H1 (cell line): ENCODE measurements at regions not wholly inside any gene's neighbourhood (a gene's known extent, or its start where the extent isn't known, plus 50 kb on each side); places are given as distances from the start of the nearest gene placed in this dataset.

Experiments
- CTCF ChIA-PET: fragments of 300-600 bp; sonication (Branson Sonifier 250); formaldehyde crosslinking; loops from one replicate; lab custom pipeline; 2021; ENCODE audit not compliant: partially characterized antibody; lab: Charles Lee
- POLR2A ChIA-PET: fragments of 300-600 bp; sonication (Branson Sonifier 250); formaldehyde crosslinking; loops from one replicate; lab custom pipeline; 2021; ENCODE audit warnings: inconsistent platforms; ENCODE audit not compliant: partially characterized antibody; lab: Charles Lee
- DNase-seq, 2 experiments: peaks; one replicate each; pipeline versions ENCODE4 v3.0.0 to v3.0.0-alpha.2; 2010 to 2022; ENCODE audit warnings: low spot score in 2 of 2, low read depth in 1 of 2, mixed read lengths in 1 of 2
- FAIRE-seq: peaks from 2 replicates; lab custom pipeline; 2011; peaks lifted over from hg19 to GRCh38; lab: Jason Lieb, UNC
- H2AFZ ChIP-seq: 2 replicates; pipeline ENCODE4 v1.8.1; 2012; ENCODE audit warnings: low read length, inconsistent platforms
- H2AK5ac ChIP-seq: 2 replicates; pipeline ENCODE4 v1.6.1; 2013; ENCODE audit warnings: low read depth, low read length
- H2BK120ac ChIP-seq: replicated peaks from 2 replicates; pipeline ENCODE3; 2013; ENCODE audit warnings: low read depth, low read length, inconsistent platforms
- H2BK12ac ChIP-seq: 2 replicates; pipeline ENCODE4 v1.6.1; 2013; ENCODE audit warnings: low read depth, low read length
- H2BK15ac ChIP-seq: 2 replicates; pipeline ENCODE4 v1.6.1; 2013; ENCODE audit warnings: low read length
- H2BK20ac ChIP-seq: 2 replicates; pipeline ENCODE4 v1.6.1; 2013; ENCODE audit warnings: low read length
- H2BK5ac ChIP-seq: 2 replicates; pipeline ENCODE4 v1.6.1; 2013; ENCODE audit warnings: low read depth, low read length
- H3K14ac ChIP-seq: 2 replicates; pipeline ENCODE4 v1.6.1; 2013; ENCODE audit warnings: inconsistent platforms; ENCODE audit not compliant: insufficient read length
- H3K18ac ChIP-seq: 2 replicates; pipeline ENCODE4 v1.6.1; 2013; ENCODE audit warnings: low read length; ENCODE audit errors: extremely low read depth
- H3K23ac ChIP-seq: 2 replicates; pipeline ENCODE4 v1.6.1; 2013; ENCODE audit warnings: inconsistent platforms; ENCODE audit not compliant: insufficient read length
- H3K23me2 ChIP-seq: 2 replicates; pipeline ENCODE4 v1.6.1; 2013; ENCODE audit warnings: low read depth, low read length
- H3K27ac ChIP-seq: 2 replicates; pipeline ENCODE4 v1.6.1; 2011; ENCODE audit warnings: low read depth, low read length, inconsistent platforms
- H3K27me3 ChIP-seq, 4 experiments: replicated peaks in 1 of 4; 1 replicate in 1 of 4; 2 replicates in 3 of 4; pipeline versions ENCODE4 v1.6.1 to v1.8.1; 2011 to 2013; ENCODE audit warnings: low read length in 3 of 4, mild to moderate bottlenecking in 3 of 4, inconsistent platforms in 2 of 4, mixed read lengths in 2 of 4, moderate library complexity in 1 of 4; ENCODE audit not compliant: control insufficient read depth in 3 of 4, insufficient read depth in 3 of 4; ENCODE audit errors: extremely low read depth in 1 of 4
- H3K36me3 ChIP-seq, 4 experiments: 2 replicates each; pipeline versions ENCODE4 v1.6.1 to v1.8.1; 2011 to 2013; ENCODE audit warnings: mild to moderate bottlenecking in 4 of 4, low read length in 3 of 4, moderate library complexity in 2 of 4, control low read depth in 1 of 4, inconsistent platforms in 1 of 4; ENCODE audit not compliant: insufficient read depth in 4 of 4, control insufficient read depth in 2 of 4
- H3K4ac ChIP-seq: replicated peaks from 2 replicates; pipeline ENCODE3; 2013; ENCODE audit warnings: low read length, low read depth, mixed read lengths, inconsistent platforms; ENCODE audit not compliant: insufficient read length
- H3K4me1 ChIP-seq, 4 experiments: replicated peaks in 1 of 4; 1 replicate in 1 of 4; 2 replicates in 3 of 4; pipeline versions ENCODE4 v1.6.1 to v1.8.1; 2011 to 2013; ENCODE audit warnings: low read length in 3 of 4, inconsistent platforms in 2 of 4, mixed read lengths in 1 of 4; ENCODE audit not compliant: insufficient read depth in 4 of 4, control insufficient read depth in 3 of 4
- H3K4me2 ChIP-seq, 2 experiments: 2 replicates each; pipeline versions ENCODE4 v1.6.1 to v1.8.1; 2011 to 2013; ENCODE audit warnings: low read depth in 2 of 2, low read length in 2 of 2, control low read depth in 1 of 2, inconsistent platforms in 1 of 2, mild to moderate bottlenecking in 1 of 2; ENCODE audit not compliant: insufficient read depth in 1 of 2
- H3K4me3 ChIP-seq, 4 experiments: fragments of 200-600, 300-600 bp in 1 of 4; sonication (generic), shearing (Covaris generic), sonication (Bioruptor Twin) in 1 of 4; 2 replicates each; pipeline versions ENCODE4 v1.5.1 to v1.8.1; 2011 to 2016; ENCODE audit warnings: low read length in 4 of 4, low read depth in 3 of 4, control low read depth in 2 of 4, inconsistent platforms in 2 of 4, mild to moderate bottlenecking in 2 of 4, mixed read lengths in 1 of 4, moderate library complexity in 1 of 4; ENCODE audit not compliant: insufficient read depth in 2 of 4; ENCODE audit errors: extremely low read depth in 1 of 4
- H3K56ac ChIP-seq: replicated peaks from 2 replicates; pipeline ENCODE3; 2013; ENCODE audit warnings: low read depth, mild to moderate bottlenecking, mixed read lengths, low read length, inconsistent platforms; ENCODE audit not compliant: insufficient read length
- H3K79me1 ChIP-seq: 2 replicates; pipeline ENCODE4 v1.6.1; 2013; ENCODE audit warnings: low read depth, low read length, control low read depth
- H3K79me2 ChIP-seq, 2 experiments: 2 replicates each; pipeline versions ENCODE4 v1.6.1 to v1.8.1; 2012 to 2013; ENCODE audit warnings: low read length in 2 of 2, mild to moderate bottlenecking in 2 of 2, inconsistent platforms in 1 of 2; ENCODE audit not compliant: insufficient read depth in 2 of 2, control insufficient read depth in 1 of 2
- H3K9ac ChIP-seq, 4 experiments: replicated peaks in 1 of 4; 1 replicate in 1 of 4; 2 replicates in 3 of 4; pipeline versions ENCODE4 v1.6.1 to v1.8.1; 2011 to 2013; ENCODE audit warnings: low read depth in 3 of 4, low read length in 3 of 4, control low read depth in 2 of 4, mild to moderate bottlenecking in 2 of 4, moderate library complexity in 2 of 4, inconsistent platforms in 1 of 4; ENCODE audit errors: extremely low read depth in 1 of 4
- H3K9me3 ChIP-seq, 2 experiments: 2 replicates each; pipeline versions ENCODE4 v1.6.1 to v1.8.1; 2012 to 2013; ENCODE audit warnings: mild to moderate bottlenecking in 2 of 2, moderate library complexity in 2 of 2, control low read depth in 1 of 2, inconsistent platforms in 1 of 2, low read depth in 1 of 2, low read length in 1 of 2, mixed read lengths in 1 of 2; ENCODE audit not compliant: insufficient read depth in 2 of 2
- H4K20me1 ChIP-seq, 2 experiments: replicated peaks in 1 of 2; 2 replicates each; pipeline versions ENCODE3 to v1.8.1; 2011 to 2013; ENCODE audit warnings: inconsistent platforms in 2 of 2, low read length in 2 of 2, mild to moderate bottlenecking in 1 of 2; ENCODE audit not compliant: insufficient read depth in 2 of 2, control insufficient read depth in 1 of 2
- H4K5ac ChIP-seq: 2 replicates; pipeline ENCODE4 v1.6.1; 2013; ENCODE audit warnings: low read length, low read depth, mixed read lengths, inconsistent platforms; ENCODE audit not compliant: insufficient read length
- H4K8ac ChIP-seq: 2 replicates; pipeline ENCODE4 v1.8.0; 2013; ENCODE audit warnings: mild to moderate bottlenecking, moderate library complexity, low read length, inconsistent platforms; ENCODE audit not compliant: insufficient read depth; ENCODE audit errors: extremely low read depth
- H4K91ac ChIP-seq: replicated peaks from 2 replicates; pipeline ENCODE3; 2013; ENCODE audit warnings: low read length, mixed read lengths, inconsistent platforms; ENCODE audit not compliant: insufficient read length
- CBX8 ChIP-seq: fragments of 300-800, 300-1000 bp; sonication (generic); IDR thresholded peaks from 2 replicates; pipeline ENCODE4 v1.7.1; 2016; ENCODE audit warnings: low read depth, low read length, borderline replicate concordance
- CREB1 ChIP-seq: IDR thresholded peaks from 2 replicates; pipeline ENCODE4 v1.6.1; 2012; ENCODE audit warnings: inconsistent platforms
- CTBP2 ChIP-seq: IDR thresholded peaks from 2 replicates; pipeline ENCODE4 v1.7.0; 2011; ENCODE audit warnings: borderline replicate concordance, mild to moderate bottlenecking, moderate library complexity, mixed read lengths, low read length; ENCODE audit not compliant: insufficient read depth, insufficient read length
- RXRA ChIP-seq: IDR thresholded peaks from 2 replicates; pipeline ENCODE4 v1.6.1; 2011; ENCODE audit warnings: low read depth, mild to moderate bottlenecking, low read length, moderate library complexity; ENCODE audit not compliant: insufficient read depth
- WGBS, 2 experiments: shearing (Covaris generic) in 1 of 2; methylation state at CpG; one replicate each; pipeline versions ENCODE4 v1.1.6 to v1.1.7; 2013 to 2015; ENCODE audit warnings: low lambda C conversion rate in 2 of 2, mixed read lengths in 2 of 2, inconsistent platforms in 1 of 2, low coverage in 1 of 2, missing lambda C conversion rate in 1 of 2; ENCODE audit not compliant: insufficient replicate concordance in 2 of 2, insufficient coverage in 1 of 2, insufficient read length in 1 of 2; ENCODE audit errors: extremely low coverage in 1 of 2, missing lambda C conversion rate in 1 of 2; 5-methylcytosine and 5-hydroxymethylcytosine counted together

- no peak overlapping the region for H3K18ac ChIP-seq
- no peak overlapping the region for H3K4ac ChIP-seq
- no peak overlapping the region for H2BK5ac ChIP-seq
- no peak overlapping the region for H2BK120ac ChIP-seq
- DNase-seq: no peak
- H2AFZ ChIP-seq: no peak overlapping the region
- H3K4me2 ChIP-seq: no peak overlapping the region
- FAIRE-seq: no peak
- H3K4me1 ChIP-seq: no peaks in the 10 kb centered on the region
- H2BK20ac ChIP-seq: no peak overlapping the region
- no peak overlapping the region for H2BK15ac ChIP-seq
- ChIA-PET CTCF (no interaction called here), POLR2A (no interaction called here)
- no peaks in the 10 kb centered on the region for H3K79me1 ChIP-seq
- no peaks in the 10 kb centered on the region for H3K36me3 ChIP-seq
- H4K5ac ChIP-seq: no peak overlapping the region
- no peaks in the 10 kb centered on the region for H4K20me1 ChIP-seq
- H4K91ac ChIP-seq: no peak overlapping the region
- no peaks in the 10 kb centered on the region for H3K27me3 ChIP-seq
- no peak overlapping the region for H3K56ac ChIP-seq
- H3K23ac ChIP-seq: no peak overlapping the region
- no peak overlapping the region for H3K27ac ChIP-seq
- H2AK5ac ChIP-seq: no peak overlapping the region
- WGBS, 2 experiments: 91% methylated on average over 4 of the region's 4 CpGs; no CpG with 5 or more reads in 1 of the 2 experiments
- no peak overlapping the region for H3K4me3 ChIP-seq
- H4K8ac ChIP-seq: no peak overlapping the region
- no peaks in the 10 kb centered on the region for H3K79me2 ChIP-seq
- H3K9ac ChIP-seq: no peak overlapping the region
- no peak overlapping the region for H2BK12ac ChIP-seq
- no peaks in the 10 kb centered on the region for H3K23me2 ChIP-seq
- no peak overlapping the region for H3K14ac ChIP-seq
- H3K9me3 ChIP-seq: no peaks in the 10 kb centered on the region
- no peak for TF ChIP-seq CREB1
- TF ChIP-seq RXRA: no peak
- no peak for TF ChIP-seq CTBP2
- no peak for TF ChIP-seq CBX8
These were observed 142.2 kb downstream of the PRDM9 start for GRCh38 chr5:23649594-23649993.
